IMR-90 (cell line): ENCODE measurements at regions not wholly inside any gene's neighbourhood (a gene's known extent, or its start where the extent isn't known, plus 50 kb on each side); places are given as distances from the start of the nearest gene placed in this dataset.

ENCODE experiments used
- ATAC-seq: fragments of 200-7000 bp; cut with Tn5 transposase; 2 replicates; pipeline ENCODE4 v1.9.1; 2020; ENCODE audit warnings: low read depth, mild to moderate bottlenecking, moderate library complexity
- BruUV-seq: library from RNA; stranded (reverse); fragments of 400-500 nt; replicated peaks from 2 replicates; lab custom pipeline; 2021; lab: Mats Ljungman, UMichigan
- CTCF ChIA-PET: fragments of 300-600 bp; formaldehyde crosslinking; extraction: SDS; loops from one replicate; lab custom pipeline; 2021; ENCODE audit warnings: antibody characterized with exemption; lab: Yijun Ruan, JAX
- POLR2A ChIA-PET: fragments of 300-600 bp; sonication (Branson Sonifier 250); formaldehyde crosslinking; loops from one replicate; lab custom pipeline; 2022; ENCODE audit warnings: antibody characterized with exemption; ENCODE audit not compliant: unreplicated experiment; lab: Charles Lee
- DNase-seq: peaks from one replicate; pipeline ENCODE4 v3.0.0; 2013
- H2AFZ ChIP-seq: replicated peaks from 2 replicates; pipeline ENCODE3; 2013; ENCODE audit warnings: low read length, mild to moderate bottlenecking; ENCODE audit not compliant: poor library complexity
- H2AK5ac ChIP-seq: 2 replicates; pipeline ENCODE4 v1.6.1; 2013; ENCODE audit warnings: low read depth, low read length, inconsistent platforms
- H2AK9ac ChIP-seq: replicated peaks from 2 replicates; pipeline ENCODE3; 2013; ENCODE audit warnings: mild to moderate bottlenecking, low read depth, low read length, moderate library complexity; ENCODE audit not compliant: poor library complexity
- H2BK120ac ChIP-seq: 2 replicates; pipeline ENCODE4 v1.6.1; 2013; ENCODE audit warnings: low read depth, low read length, inconsistent platforms
- H2BK15ac ChIP-seq: 3 replicates; pipeline ENCODE4 v1.6.1; 2013; ENCODE audit warnings: low read depth, low read length, inconsistent platforms
- H2BK20ac ChIP-seq: 2 replicates; pipeline ENCODE4 v1.6.1; 2013; ENCODE audit warnings: low read depth, mild to moderate bottlenecking, inconsistent platforms, low read length, moderate library complexity
- H2BK5ac ChIP-seq: 2 replicates; pipeline ENCODE4 v1.6.1; 2013; ENCODE audit warnings: mild to moderate bottlenecking, low read depth, low read length, inconsistent platforms; ENCODE audit not compliant: poor library complexity, severe bottlenecking
- H3K14ac ChIP-seq: replicated peaks from 2 replicates; pipeline ENCODE4 v1.6.1; 2013; ENCODE audit warnings: low read depth, low read length, inconsistent platforms
- H3K18ac ChIP-seq: 2 replicates; pipeline ENCODE4 v1.6.1; 2013; ENCODE audit warnings: low read depth, low read length, control low read depth
- H3K23ac ChIP-seq: 2 replicates; pipeline ENCODE4 v1.6.1; 2013; ENCODE audit warnings: low read depth, low read length, inconsistent platforms
- H3K27ac ChIP-seq: 2 replicates; pipeline ENCODE4 v1.5.1; 2013; ENCODE audit warnings: mild to moderate bottlenecking, control low read depth, low read length; ENCODE audit not compliant: insufficient read depth
- H3K27me3 ChIP-seq: 2 replicates; pipeline ENCODE4 v1.6.1; 2013; ENCODE audit warnings: low read length; ENCODE audit not compliant: control insufficient read depth, insufficient read depth
- H3K36me3 ChIP-seq: 2 replicates; pipeline ENCODE4 v1.6.1; 2013; ENCODE audit warnings: low read length, mixed read lengths; ENCODE audit not compliant: control insufficient read depth, insufficient read depth
- H3K4ac ChIP-seq: 2 replicates; pipeline ENCODE4 v1.6.1; 2013; ENCODE audit warnings: low read depth, low read length, inconsistent platforms
- H3K4me1 ChIP-seq: 2 replicates; pipeline ENCODE4 v1.6.1; 2013; ENCODE audit warnings: low read length, mixed read lengths; ENCODE audit not compliant: control insufficient read depth, insufficient read depth
- H3K4me2 ChIP-seq: 2 replicates; pipeline ENCODE4 v1.6.1; 2013; ENCODE audit warnings: low read depth, mild to moderate bottlenecking, control low read depth, low read length, moderate library complexity
- H3K4me3 ChIP-seq: 2 replicates; pipeline ENCODE4 v1.5.1; 2013; ENCODE audit warnings: low read depth, mild to moderate bottlenecking, control low read depth, low read length, moderate library complexity; ENCODE audit not compliant: insufficient read depth
- H3K56ac ChIP-seq: 2 replicates; pipeline ENCODE4 v1.6.1; 2013; ENCODE audit warnings: low read length, inconsistent platforms; ENCODE audit not compliant: insufficient read depth; ENCODE audit errors: extremely low read depth
- H3K79me1 ChIP-seq, 2 experiments: 2 replicates each; pipeline ENCODE4 v1.6.1; 2013; ENCODE audit warnings: low read length in 2 of 2, inconsistent platforms in 1 of 2, low read depth in 1 of 2
- H3K9ac ChIP-seq: 2 replicates; pipeline ENCODE4 v1.6.1; 2013; ENCODE audit warnings: low read depth, low read length, control low read depth
- H3K9me1 ChIP-seq: 2 replicates; pipeline ENCODE4 v1.6.1; 2013; ENCODE audit warnings: low read length, inconsistent platforms; ENCODE audit not compliant: insufficient read depth
- H3K9me3 ChIP-seq: 2 replicates; pipeline ENCODE4 v1.6.1; 2013; ENCODE audit warnings: low read length; ENCODE audit not compliant: control insufficient read depth, insufficient read depth
- H4K20me1 ChIP-seq: 2 replicates; pipeline ENCODE4 v1.6.1; 2013; ENCODE audit warnings: low read length, inconsistent platforms; ENCODE audit not compliant: insufficient read depth
- H4K5ac ChIP-seq: 2 replicates; pipeline ENCODE4 v1.6.1; 2013; ENCODE audit warnings: mild to moderate bottlenecking, low read depth, low read length, control low read depth
- H4K8ac ChIP-seq, 2 experiments: 2 replicates each; pipeline ENCODE4 v1.6.1; 2013; ENCODE audit warnings: low read depth in 2 of 2, low read length in 2 of 2, control low read depth in 1 of 2, inconsistent platforms in 1 of 2
- H4K91ac ChIP-seq: 2 replicates; pipeline ENCODE4 v1.6.1; 2013; ENCODE audit warnings: low read depth, low read length, inconsistent platforms; ENCODE audit not compliant: insufficient read depth
- BHLHE40 ChIP-seq: fragments of 150-350 bp; IDR thresholded peaks from 2 replicates; pipeline ENCODE4 v1.6.1; 2016; ENCODE audit warnings: mild to moderate bottlenecking, low read depth, low read length
- CEBPB ChIP-seq: IDR thresholded peaks from 2 replicates; pipeline ENCODE4 v1.6.1; 2012; ENCODE audit warnings: low read depth, low read length, improper control_type of control experiment
- CHD1 ChIP-seq: IDR thresholded peaks from 2 replicates; pipeline ENCODE4 v1.6.1; 2012; ENCODE audit warnings: low read depth, low read length, improper control_type of control experiment
- FOS ChIP-seq: fragments of 150-350 bp; IDR thresholded peaks from 2 replicates; pipeline ENCODE4 v1.6.1; 2016; ENCODE audit warnings: low read depth, low read length
- MAFK ChIP-seq: IDR thresholded peaks from 2 replicates; pipeline ENCODE4 v1.6.1; 2012; ENCODE audit warnings: low read depth, low read length, improper control_type of control experiment
- MAZ ChIP-seq: IDR thresholded peaks from 2 replicates; pipeline ENCODE4 v1.6.1; 2012; ENCODE audit warnings: low read depth, mild to moderate bottlenecking, low read length, improper control_type of control experiment, moderate library complexity, borderline replicate concordance
- MXI1 ChIP-seq: IDR thresholded peaks from 2 replicates; pipeline ENCODE4 v1.6.1; 2012; ENCODE audit warnings: low read depth, mild to moderate bottlenecking, low read length, moderate library complexity, borderline replicate concordance
- NFE2L2 ChIP-seq: fragments of 150-350 bp; IDR thresholded peaks from 2 replicates; pipeline ENCODE4 v1.6.1; 2016; ENCODE audit warnings: low read depth, mild to moderate bottlenecking, low read length
- POLR2A ChIP-seq: IDR thresholded peaks from 2 replicates; pipeline ENCODE4 v1.6.1; 2012; ENCODE audit warnings: mild to moderate bottlenecking, low read depth, low read length
- RAD21 ChIP-seq: IDR thresholded peaks from 2 replicates; pipeline ENCODE4 v1.6.1; 2012; ENCODE audit warnings: low read length, improper control_type of control experiment
- RCOR1 ChIP-seq: IDR thresholded peaks from 2 replicates; pipeline ENCODE4 v1.6.1; 2012; ENCODE audit warnings: mild to moderate bottlenecking, low read length, improper control_type of control experiment; ENCODE audit not compliant: insufficient replicate concordance
- RFX5 ChIP-seq: IDR thresholded peaks from 2 replicates; pipeline ENCODE4 v1.8.0; 2012; ENCODE audit warnings: low read depth, mild to moderate bottlenecking, low read length, moderate library complexity
- SMC3 ChIP-seq: fragments of 150-350 bp; IDR thresholded peaks from 2 replicates; pipeline ENCODE4 v1.6.1; 2016; ENCODE audit warnings: low read depth, mild to moderate bottlenecking, antibody characterized with exemption, low read length, moderate library complexity
- dilution Hi-C: fragments of 300-500 bp; cut with HindIII; formaldehyde crosslinking; loops from one replicate; pipeline ENCODE4 v1.14.3; 2018; ENCODE audit warnings: low sequenced_read_pairs; ENCODE audit not compliant: unreplicated experiment
- in situ Hi-C: fragments of 300-500 bp; cut with MboI; formaldehyde crosslinking; loops from 3 replicates; pipeline ENCODE4 v1.14.3; 2019; ENCODE audit warnings: low sequenced_read_pairs, inconsistent platforms, mixed read lengths
- intact Hi-C: fragments of 100-400 bp; cut with micrococcal nuclease; formaldehyde crosslinking; loops from 2 replicates; pipeline ENCODE4 v1.10.0; 2022
- TF ChIP-seq, protein P1 (sequence below): fragments of 150-350 bp; IDR thresholded peaks from 2 replicates; pipeline ENCODE4 v1.6.1; 2017; ENCODE audit warnings: mild to moderate bottlenecking, antibody characterized with exemption, low read length, low read depth
- TF ChIP-seq, protein P2 (sequence below): fragments of 150-350 bp; IDR thresholded peaks from 2 replicates; pipeline ENCODE4 v1.6.1; 2016; ENCODE audit warnings: low read depth, mild to moderate bottlenecking, low read length, moderate library complexity, borderline replicate concordance
- TF ChIP-seq, protein P3 (sequence below): conservative IDR thresholded peaks from 2 replicates; pipeline ENCODE4 v1.5.1; 2012; ENCODE audit warnings: mild to moderate bottlenecking, low read depth, low read length, improper control_type of control experiment

DNA sequence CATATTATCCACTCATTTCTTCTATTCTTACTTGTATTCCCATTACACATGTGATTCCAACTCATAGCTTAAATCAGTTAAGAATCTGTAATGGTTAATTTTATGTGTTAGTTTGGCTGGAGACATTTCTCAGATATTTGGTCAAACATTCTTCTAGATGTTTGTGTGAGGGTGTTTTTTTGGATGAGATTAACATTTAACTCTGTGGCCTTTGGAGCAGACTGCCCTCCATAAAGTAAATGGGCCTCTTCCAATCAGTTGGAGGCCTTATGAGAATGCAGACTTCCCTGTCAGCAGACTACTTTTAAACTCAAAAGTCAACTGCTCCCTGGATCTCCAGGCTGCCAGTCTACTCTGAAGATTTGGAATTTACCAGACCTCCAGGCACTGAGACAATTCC, 976.8 kb upstream of the ACVR2A start:
- Histone ChIP-seq H2AK5ac (no peak overlapping the region), H3K18ac (no peak overlapping the region), H4K91ac (no peak overlapping the region), H2AFZ (no peak overlapping the region), H3K14ac (no peak overlapping the region), H2BK5ac (no peak overlapping the region), H2BK120ac (no peak overlapping the region), H4K5ac (no peak overlapping the region), H3K9me1 (no peaks in the 10 kb centered on the region), H3K4me2 (no peak overlapping the region), H2BK15ac (no peak overlapping the region), H3K79me1 (no peaks in the 10 kb centered on the region), H3K27ac (no peak overlapping the region), H3K4ac (no peak overlapping the region), H4K20me1 (no peaks in the 10 kb centered on the region), H3K23ac (no peak overlapping the region), H3K9ac (no peak overlapping the region), H2AK9ac (no peak overlapping the region), H3K27me3 (no peaks in the 10 kb centered on the region), H4K8ac (no peak overlapping the region), H3K56ac (no peak overlapping the region), H3K4me3 (no peak overlapping the region), H3K4me1 (no peaks in the 10 kb centered on the region), H2BK20ac (no peak overlapping the region), H3K36me3 (no peaks in the 10 kb centered on the region), H3K9me3 (no peaks in the 10 kb centered on the region)
- in situ Hi-C loops (no loop called here), intact Hi-C loops (no loop called here), dilution Hi-C loops (no loop called here)
- no TSS peak for BruUV-seq
- ATAC-seq (no peak), DNase-seq (no peak)
- ChIA-PET POLR2A (no interaction called here), CTCF (no interaction called here)
- TF ChIP-seq RAD21 (no peak), BHLHE40 (no peak), SMC3 (no peak), POLR2A (no peak), NFE2L2 (no peak), MAFK (no peak), RCOR1 (no peak), CHD1 (no peak), RFX5 (no peak), MXI1 (no peak), FOS (no peak), CEBPB (no peak), MAZ (no peak)
- TF ChIP-seq, protein P1, sequence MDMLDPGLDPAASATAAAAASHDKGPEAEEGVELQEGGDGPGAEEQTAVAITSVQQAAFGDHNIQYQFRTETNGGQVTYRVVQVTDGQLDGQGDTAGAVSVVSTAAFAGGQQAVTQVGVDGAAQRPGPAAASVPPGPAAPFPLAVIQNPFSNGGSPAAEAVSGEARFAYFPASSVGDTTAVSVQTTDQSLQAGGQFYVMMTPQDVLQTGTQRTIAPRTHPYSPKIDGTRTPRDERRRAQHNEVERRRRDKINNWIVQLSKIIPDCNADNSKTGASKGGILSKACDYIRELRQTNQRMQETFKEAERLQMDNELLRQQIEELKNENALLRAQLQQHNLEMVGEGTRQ, result no peak
- TF ChIP-seq, protein P2, sequence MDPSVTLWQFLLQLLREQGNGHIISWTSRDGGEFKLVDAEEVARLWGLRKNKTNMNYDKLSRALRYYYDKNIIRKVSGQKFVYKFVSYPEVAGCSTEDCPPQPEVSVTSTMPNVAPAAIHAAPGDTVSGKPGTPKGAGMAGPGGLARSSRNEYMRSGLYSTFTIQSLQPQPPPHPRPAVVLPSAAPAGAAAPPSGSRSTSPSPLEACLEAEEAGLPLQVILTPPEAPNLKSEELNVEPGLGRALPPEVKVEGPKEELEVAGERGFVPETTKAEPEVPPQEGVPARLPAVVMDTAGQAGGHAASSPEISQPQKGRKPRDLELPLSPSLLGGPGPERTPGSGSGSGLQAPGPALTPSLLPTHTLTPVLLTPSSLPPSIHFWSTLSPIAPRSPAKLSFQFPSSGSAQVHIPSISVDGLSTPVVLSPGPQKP, result no peak
- TF ChIP-seq, protein P3, sequence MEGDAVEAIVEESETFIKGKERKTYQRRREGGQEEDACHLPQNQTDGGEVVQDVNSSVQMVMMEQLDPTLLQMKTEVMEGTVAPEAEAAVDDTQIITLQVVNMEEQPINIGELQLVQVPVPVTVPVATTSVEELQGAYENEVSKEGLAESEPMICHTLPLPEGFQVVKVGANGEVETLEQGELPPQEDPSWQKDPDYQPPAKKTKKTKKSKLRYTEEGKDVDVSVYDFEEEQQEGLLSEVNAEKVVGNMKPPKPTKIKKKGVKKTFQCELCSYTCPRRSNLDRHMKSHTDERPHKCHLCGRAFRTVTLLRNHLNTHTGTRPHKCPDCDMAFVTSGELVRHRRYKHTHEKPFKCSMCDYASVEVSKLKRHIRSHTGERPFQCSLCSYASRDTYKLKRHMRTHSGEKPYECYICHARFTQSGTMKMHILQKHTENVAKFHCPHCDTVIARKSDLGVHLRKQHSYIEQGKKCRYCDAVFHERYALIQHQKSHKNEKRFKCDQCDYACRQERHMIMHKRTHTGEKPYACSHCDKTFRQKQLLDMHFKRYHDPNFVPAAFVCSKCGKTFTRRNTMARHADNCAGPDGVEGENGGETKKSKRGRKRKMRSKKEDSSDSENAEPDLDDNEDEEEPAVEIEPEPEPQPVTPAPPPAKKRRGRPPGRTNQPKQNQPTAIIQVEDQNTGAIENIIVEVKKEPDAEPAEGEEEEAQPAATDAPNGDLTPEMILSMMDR, result no peak
